Hematopoietic multipotent progenitor cell treated with erythropoietin and hydrocortisone succinate and interleukin-3 and kit ligand, for 17 days (in vitro differentiated cells): ENCODE measurements at regions not wholly inside any gene's neighbourhood (a gene's known extent, or its start where the extent isn't known, plus 50 kb on each side); places are given as distances from the start of the nearest gene placed in this dataset.
"Not testable (repeated sequence)": the region's sequence is repeated elsewhere in the genome, so short reads cannot be mapped to it uniquely, and the experiment has no call there.

Experiments used
- DNase-seq: peaks from one replicate; pipeline ENCODE4 v3.0.0-alpha.2; 2015; ENCODE audit warnings: low spot score

DNA sequence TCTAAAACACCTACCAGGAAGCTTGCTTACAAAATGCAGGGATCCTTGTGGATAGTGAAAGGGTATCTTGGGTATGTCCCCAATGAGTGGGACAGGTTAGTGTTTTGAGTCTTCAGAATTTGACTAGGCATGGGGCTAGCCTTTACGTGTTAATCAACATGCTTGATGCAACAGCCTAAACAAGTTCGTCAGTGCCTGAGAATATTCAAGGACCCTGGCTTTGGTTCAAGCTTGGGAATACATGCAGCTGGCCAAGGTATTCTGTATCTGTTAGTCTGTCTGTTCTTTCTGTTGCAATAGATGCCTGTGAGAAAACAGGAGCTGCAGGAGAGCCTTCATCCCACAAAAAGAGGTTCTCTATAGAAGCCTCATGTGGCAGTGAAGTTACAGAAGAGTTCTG lies 149.5 kb downstream of the CCNG2 start:
- no peak for DNase-seq

DNA sequence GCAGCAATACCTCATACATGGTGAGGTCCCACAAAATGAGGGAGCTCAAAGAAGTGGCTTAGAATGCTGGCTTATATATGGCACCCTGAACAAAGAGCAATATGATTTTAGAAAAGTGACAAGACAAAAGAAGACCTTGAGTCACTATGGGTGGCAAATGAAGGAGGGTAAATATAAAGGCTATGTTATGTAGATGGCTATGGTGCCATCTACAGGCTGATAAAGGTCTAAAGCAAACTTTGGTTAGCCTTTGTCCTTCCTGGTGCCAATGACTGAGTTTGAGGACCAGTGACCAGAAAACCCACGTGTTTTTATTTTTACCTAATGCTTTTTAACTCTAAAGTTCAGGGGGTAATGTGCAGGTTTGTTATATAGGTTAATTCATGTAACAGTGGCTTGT lies 151.8 kb downstream of the CCNG2 start:
- DNase-seq, result peak; percentile 15

DNA sequence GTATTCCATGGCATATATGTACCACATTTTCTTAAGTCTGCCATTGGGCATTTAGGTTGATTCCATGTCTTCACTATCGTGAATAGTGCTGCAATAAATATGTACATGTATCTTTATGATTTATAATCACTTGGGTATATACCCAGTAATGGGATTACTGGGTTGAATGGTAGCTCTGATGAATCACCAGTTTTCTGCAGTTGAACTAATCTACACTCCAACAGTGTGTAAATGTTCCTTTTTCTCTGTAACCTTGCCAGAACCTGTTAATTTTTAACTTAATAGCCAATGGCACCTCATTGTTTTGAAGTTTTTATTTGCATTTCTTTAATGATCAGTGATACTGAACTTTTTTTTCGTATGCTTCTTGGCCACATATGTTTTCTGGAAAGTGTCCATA lies 152.5 kb downstream of the CCNG2 start:
- DNase-seq, result no peak

DNA sequence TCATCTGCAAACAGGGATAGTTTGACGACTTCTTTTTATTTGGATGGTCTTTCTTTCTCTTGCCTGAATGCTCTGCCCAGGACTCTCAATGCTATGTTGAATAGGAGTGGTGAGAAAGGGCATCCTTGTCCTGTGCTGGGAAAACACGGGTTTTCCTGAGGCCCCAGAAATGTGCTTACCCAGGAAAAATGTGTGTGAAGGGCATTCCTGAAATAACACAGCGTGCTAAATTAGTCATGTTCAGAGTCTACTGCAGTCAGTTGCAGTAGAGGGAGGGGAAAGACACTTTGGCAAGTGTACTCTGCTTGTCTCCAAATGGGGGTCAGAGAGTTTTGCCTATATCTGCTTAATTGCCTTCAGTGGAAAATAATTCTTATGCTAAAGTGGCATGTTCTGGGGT lies 153.9 kb downstream of the CCNG2 start:
- DNase-seq, result no peak

DNA sequence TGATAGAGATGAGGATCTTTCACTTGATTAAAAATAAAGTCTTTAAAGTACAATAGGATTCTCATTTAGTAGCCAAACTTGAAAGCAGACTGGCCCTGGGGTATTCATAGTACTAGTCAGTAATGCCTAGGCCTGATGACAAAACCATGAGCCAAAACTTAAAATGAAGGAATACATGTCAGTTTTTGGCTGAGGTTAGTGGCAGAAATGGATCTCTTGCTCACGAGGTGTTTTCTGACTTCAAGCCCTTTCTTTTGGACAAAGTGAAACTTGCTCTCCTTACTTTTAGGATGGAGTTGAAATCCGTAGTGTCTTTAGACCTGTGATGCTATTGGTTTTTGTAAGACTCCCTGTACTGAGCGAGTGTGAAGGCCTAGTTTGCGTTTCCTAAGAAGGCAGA lies 157.7 kb downstream of the CCNG2 start:
- DNase-seq, result no peak

DNA sequence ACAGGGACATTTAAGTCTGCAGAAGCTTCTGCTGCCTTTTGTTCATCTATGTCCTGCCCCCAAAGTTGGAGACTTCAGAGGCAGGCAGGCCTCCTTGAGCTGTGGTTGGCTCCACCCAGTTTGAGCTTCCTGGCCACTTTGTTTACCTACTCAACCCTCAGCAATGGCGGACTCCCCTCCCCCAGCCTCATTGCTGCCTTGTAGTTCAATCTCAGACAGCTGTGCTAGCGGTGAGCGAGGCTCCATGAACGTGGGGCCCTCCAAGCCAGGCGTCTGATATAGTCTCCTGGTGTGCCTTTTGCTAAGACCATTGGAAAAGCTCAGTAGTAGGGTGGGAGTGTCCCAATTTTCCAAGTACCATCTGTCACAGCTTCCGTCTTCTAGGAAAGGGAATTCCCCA lies 170.1 kb downstream of the CCNG2 start:
- no peak for DNase-seq

DNA sequence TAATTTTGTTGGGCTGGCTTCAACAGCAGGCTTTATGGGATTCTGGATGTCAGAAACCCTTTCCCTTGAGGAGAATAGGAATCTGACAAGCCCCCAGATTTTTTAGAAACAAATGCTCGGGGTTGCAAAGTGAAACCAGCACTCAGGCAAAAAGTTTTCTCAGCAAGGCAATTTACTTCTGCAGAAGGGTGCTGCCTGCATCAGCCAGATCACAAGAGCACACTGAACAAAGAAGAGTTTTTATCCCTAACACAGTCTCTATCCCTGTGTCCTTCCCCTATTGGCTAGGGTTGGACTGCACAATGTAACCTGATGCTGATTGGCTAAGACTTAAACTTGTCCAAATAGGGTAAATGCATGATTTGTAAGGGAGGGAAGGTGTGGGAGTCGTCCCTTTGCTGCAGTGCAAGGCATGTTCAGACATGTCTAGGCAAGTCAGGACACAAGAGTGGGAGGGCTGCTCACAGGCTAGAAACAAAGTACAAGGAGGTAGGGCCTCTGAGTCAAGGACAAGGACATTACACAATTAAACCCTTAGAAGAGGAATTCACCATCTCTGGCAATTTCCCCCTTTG lies 175.8 kb downstream of the CCNG2 start:
- DNase-seq, result no peak

DNA sequence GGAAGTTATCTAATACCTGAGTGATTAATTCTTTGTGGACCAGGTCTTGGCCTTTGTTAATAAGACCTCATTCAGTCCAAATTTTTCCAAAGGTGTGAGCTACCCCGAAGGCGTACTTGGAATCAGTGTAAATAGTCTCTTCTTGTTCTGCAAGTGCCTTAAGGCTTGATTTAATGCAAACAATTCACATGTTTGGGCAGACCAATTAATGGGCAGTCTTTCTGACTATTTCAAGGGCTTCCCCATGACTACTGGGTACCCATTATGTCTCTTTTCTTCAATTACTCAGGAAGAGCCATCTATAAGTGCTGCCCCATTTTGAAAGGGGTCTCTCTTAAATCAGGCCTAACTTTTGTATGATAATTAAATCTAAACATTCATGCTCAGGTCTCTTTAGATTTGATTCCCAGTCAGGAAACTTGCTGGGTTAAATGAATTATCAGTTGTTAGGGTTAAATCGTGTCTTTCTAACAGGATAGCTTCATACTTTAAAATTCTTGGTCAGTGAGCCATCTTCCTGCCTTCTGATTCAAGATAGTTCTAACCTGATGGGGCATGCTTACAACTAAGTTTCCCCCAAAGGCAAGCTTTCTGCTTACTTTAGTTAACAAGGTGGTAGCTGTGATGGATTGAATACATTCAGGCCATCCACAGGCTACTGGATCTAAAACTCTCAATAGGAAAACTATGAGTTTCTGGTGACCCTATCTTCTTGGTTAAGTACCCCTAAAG lies 179.6 kb downstream of the CCNG2 start:
- DNase-seq, result no peak

DNA sequence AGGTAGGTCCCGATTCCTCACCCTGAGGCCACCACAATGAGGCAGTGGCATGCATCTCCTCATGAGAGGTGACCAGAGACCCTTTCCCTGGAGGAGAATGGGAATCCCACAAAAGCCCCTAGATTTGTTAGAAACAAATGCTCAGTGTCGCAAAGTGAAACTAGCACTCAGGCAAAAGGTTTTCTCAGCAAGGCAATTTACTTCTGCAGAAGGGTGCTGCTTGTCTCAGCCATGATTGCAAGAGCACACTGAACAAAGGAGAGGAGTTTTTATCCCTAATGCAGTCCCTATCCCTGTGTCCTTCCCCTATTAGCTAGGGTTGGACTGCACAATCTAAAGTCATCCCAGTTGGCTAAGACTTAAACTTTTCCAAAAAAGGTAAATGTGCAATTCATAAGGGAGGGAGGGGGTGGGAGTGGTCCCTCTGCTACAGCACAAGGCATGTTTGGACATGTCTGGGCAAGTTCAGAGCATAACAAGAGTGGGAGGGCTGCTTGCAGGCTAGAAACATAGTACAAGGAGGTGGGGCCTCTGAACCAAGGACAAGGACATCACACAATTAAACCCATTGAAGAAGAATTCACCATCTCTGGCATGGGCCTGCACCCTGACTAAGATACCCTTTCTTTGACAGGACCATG lies 185.3 kb downstream of the CCNG2 start:
- DNase-seq, result no peak

DNA sequence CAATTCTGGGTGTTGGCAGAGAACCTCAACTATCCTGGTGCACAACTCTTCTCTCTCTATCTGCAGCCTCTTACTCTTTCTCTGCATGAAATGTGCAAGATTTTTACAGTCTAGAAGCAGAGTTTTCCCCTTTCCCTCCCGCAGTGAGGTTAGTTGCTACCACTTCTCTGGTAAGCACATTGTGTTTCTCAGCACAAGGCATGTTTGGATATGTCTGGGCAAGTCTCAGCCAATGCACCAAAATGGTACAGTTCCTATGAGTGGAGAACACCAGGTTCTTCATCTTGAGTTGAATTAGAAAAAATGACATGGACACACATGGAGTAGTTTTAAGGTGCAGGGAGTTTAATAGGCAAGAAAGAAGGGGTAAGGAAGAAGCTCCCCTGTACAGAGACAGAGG lies 187.0 kb downstream of the CCNG2 start:
- DNase-seq, result no peak

DNA sequence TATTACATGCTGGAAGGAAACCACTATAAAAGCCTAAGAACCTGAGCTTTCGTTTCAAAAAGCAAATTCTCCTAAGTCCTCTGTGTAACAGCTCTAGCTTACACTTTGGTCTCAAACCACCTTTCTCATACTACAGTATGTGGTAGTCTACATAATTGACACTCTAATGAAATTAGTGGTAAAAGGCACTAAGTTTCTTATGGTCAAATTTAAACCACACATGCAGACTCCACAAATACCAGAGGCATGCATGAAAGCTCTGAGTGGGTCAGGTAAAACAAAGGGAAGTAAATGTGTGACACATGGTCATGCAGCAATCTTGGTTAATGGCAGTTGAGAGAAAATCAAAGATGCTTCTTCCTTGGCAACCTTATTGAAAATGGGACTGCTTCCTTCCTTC lies 187.8 kb downstream of the CCNG2 start:
- DNase-seq, result no peak

DNA sequence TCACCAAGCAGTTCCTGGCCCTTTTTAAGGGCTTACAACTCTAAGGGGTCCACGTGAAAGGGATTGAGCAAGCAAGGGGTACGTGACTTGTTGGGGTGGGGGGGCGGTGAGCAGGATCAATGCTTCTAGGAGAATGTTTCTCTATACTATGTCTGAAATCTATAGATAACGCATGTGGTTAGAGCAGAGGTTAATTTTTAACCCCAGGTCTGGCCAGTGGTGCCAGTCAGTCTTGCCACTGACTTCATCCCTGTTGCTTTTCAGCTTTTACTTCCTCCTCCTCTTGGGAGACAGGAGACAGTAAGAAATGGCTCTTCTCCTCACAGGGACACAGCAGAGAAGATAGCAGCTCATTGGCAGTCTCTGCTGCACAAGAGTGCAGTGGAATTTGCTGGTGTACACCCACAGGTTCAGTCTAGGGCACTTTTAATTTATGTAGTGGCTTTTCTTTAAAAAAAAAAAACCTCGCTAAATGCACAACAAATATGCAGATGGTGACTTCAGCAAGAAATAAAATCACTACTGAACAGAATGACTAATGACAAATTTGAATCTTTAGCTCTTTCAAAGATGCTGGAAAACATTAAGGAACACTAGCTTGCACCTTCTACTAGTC lies 190.5 kb downstream of the CCNG2 start:
- no peak for DNase-seq

DNA sequence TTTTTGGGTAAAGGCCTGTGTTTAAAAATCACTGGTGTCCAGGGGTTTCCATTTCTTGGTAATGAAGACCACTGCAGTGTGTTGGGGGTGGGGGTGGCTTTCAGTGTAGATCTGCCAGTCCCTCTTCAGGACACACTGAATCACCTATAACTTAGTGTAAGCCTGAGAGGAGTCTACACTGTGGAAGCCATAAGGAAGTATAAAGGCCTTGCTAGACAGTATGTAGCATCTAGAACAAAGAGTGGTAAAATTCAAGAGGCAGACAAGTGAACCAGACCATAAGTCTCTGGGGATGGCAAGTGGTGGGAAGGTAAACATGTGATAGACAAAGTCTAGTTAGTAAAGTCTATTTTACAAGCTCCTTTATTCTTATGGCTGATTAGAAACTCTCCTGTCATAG lies 191.8 kb downstream of the CCNG2 start:
- no peak for DNase-seq

DNA sequence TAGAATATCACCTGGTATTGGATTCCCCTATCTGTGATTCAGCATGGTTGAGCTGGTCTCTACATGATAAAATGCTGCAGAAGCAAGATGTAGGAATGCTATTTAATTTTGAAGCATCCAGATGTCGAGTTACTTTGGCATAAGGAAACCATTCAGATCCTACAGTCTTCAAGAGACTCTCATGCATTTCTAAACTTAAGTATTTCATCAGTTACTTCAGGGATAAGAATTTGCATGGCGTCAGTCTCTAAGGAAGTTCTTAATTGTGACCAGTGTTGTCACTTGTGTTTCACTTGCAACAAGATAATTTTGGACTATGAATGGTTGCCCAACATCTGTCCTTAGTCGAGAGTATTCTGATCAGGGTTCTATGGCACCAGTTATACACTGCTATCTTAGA lies 192.4 kb downstream of the CCNG2 start:
- no peak for DNase-seq

DNA sequence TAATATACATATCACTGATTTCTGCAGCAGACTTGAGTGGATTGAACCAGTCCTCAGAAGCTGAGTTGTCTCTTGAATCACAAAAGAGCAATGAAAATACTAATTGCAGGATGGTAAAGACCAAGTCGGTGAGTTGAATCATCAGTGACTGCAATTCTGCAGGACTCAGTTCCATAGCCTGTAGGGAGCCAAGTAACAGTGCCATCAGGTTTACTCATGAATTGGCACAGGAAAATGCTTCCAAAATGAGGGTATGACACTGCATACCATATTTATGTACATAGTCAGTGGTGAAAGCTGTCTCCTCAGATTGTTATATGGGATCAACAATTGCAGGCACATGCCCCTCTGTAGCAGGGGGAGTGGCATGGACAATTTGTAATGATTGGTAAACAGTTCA lies 192.8 kb downstream of the CCNG2 start:
- no peak for DNase-seq

DNA sequence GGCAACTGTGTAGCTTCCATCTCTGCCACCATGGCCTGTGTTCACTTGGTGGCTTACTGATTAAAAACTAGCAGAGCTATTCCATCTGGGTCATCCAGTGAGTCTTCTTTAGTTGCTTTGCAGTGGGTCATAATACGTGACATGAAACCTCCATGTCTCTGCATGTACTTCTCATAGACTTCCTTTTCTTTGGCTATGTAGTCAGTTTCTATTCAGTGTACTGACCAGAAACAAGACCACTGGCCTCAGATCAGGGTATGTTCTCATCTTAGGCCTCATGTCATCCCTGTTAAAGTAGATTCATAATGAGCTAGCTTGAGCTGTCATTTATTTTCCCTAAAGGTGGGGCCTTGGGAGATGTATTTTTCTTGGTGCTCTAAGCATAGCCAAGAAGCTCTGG lies 195.2 kb downstream of the CCNG2 start:
- DNase-seq, result no peak

DNA sequence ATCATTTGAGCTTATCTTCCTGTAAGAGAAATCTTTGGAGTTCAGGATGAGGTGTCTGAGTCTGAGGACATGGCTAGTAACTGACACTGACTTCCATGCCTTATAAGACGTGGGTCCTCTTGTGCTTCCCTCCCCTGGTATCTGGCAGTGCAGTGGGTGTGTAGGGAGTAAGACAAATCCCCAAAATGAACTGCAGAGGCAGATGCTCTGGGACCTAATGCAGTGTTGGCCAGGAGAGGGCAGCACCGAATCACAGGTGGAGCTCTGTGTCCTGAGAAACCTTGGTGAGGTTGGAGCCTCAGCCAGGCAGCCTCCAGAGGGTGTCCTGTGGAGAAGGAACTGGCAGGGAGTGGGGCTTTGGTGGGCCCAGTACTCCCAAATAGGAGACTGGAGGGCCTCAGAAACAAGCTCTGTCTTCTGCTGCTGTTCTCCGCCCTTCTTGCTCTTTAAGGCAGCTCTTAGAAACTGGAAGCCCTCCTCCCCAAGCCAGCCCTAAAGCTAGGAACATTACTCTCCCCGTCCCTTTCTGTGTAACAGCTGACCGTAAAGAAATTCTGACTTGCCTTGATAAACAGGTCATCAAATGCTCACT lies 196.8 kb downstream of the CCNG2 start:
- not testable (repeated sequence) for DNase-seq

DNA sequence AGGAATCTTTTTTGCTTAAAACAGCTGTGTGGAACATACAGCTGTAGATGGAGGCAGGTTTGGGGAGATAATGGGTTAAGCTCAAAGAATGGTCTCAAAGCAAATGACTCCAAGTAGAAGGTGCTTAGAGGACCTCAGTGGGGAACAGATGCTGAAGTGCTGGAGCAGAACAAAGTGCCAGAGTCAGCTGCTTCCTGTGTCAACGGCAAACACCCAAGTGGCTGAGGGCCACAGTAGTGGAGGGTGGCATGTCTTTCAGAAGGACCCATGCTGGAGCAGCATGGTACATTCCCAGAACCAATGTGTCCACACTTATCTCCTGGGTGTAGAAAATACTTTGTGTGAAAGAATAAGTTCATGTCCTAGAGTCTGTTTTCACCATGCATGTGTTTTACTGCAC lies 197.5 kb downstream of the CCNG2 start:
- DNase-seq, result no peak

DNA sequence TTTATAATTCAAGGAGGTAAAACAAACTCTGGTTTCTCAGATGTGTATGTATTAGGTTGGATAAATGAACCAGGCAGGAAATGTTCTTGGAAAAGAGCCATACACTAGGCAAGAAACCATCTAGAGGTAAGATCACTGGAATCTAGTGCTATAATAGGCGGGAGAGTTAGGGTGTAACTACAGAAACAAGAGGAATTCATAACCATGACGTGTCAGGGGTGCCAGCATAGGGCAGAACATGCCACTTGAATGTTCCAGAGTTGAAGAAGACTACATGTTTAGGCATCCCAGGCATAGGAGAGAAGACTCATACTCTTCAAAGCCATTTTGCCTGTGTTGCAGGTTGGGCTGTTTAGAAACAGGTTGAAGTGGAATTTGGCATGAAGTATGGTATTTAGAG lies 198.7 kb downstream of the CCNG2 start:
- no peak for DNase-seq

DNA sequence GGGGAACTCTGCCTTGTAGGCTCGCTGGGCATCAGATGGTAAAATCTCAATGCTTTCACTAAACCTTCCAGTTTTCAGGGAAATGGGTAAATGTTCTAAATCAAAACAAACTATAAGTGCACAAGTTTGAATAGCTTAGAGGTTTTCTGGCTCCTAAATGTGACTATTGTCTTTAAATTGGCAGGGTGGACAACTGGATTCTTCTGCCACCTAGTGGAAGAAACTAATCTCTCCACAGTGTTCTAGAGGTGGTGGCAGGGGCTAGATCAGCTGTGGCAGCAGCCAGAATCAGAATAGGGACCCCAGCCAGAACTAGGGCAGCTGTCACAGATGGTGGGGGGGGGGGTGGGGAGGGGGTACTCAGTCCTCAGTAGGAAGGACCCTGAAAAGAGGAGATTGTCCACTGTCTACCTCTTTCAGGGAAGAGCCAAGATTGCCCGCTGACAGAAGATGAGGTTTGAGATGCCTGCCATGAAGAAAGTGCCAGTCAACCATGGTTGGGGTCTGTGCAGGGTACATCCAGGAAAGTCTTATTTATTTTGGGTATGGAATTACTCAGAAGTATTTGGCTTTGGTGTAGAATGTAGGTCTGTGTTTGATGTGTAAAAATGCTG lies 201.4 kb downstream of the CCNG2 start:
- DNase-seq, result no peak

DNA sequence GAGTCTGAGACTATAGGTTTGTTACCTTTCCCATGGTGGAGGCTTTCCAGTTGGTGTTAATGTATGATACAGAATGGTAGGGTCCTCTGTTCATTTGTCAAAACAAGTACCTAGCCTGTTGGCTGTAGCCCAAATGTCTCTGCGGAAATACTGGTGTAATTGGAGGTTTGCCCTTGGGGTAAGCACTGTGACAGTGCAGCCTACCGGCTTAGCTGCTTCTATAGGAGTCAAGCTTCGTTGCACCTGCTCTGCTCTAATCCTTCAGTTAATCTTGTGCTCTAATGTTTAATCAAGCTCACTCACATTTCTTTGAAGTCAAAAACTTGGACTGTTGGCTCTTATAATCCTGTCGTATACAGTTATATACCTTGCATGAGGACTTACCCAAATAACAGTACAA lies 203.4 kb downstream of the CCNG2 start:
- no peak for DNase-seq

DNA sequence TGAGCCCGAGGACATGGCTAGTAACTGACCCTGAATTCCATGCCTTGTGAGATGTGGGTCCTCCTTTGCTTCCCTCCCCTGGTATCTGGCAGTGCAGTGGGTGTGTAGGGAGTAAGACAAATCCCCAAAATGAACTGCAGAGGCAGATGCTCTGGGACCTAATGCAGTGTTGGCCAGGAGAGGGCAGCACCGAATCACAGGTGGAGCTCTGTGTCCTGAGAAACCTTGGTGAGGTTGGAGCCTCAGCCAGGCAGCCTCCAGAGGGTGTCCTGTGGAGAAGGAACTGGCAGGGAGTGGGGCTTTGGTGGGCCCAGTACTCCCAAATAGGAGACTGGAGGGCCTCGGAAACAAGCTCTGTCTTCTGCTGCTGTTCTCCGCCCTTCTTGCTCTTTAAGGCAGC lies 209.9 kb downstream of the CCNG2 start:
- not testable (repeated sequence) for DNase-seq

DNA sequence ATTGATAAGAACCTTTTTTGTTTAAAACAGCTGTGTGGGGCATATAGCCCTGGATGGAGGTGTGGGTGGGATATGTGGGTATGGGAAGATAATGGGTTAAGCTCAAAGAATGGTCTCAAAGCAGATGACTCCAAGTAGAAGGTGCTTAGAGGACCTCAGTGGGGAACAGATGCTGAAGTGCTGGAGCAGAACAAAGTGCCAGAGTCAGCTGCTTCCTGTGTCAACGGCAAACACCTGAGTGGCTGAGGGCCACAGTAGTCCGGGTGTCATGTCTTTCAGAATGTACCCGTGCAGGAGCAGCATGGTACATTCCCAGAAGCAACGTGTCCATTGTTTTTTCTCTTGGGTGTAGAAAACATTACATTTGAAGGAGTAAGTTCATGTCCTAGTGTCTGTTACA lies 210.6 kb downstream of the CCNG2 start:
- DNase-seq, result no peak
